Stimulated activated CD4-positive, alpha-beta T cell treated with anti-CD3 and anti-CD28 coated beads, Interleukin-2, amount 100 ng/mL, for 24 hours (primary cell): ENCODE measurements at regions not wholly inside any gene's neighbourhood (a gene's known extent, or its start where the extent isn't known, plus 50 kb on each side); places are given as distances from the start of the nearest gene placed in this dataset.

Source experiments
- DNase-seq, 2 donors: peaks; one replicate each; pipeline ENCODE4 v3.0.0-alpha.2; 2020

GRCh38 chr17:36761203-36761950, 160.0 kb downstream of the MRM1 start:
- DNase-seq, result no peak

- no peak for DNase-seq
Measured at GRCh38 chr17:36765436-36766043, 164.2 kb downstream of the MRM1 start.

- DNase-seq, result no peak
Measured at GRCh38 chr17:36768394-36768793, 167.0 kb downstream of the MRM1 start.

- DNase-seq, result no peak
Measured at GRCh38 chr17:36773039-36773438, 164.2 kb upstream of the LHX1 start.

GRCh38 chr17:36777118-36777517, 160.2 kb upstream of the LHX1 start:
- no peak for DNase-seq

- no peak for DNase-seq
Measured at GRCh38 chr17:36778448-36778847, 158.8 kb upstream of the LHX1 start.

GRCh38 chr17:36779550-36779949, 157.7 kb upstream of the LHX1 start:
- DNase-seq, result no peak

GRCh38 chr17:36784633-36785032, 152.6 kb upstream of the LHX1 start:
- DNase-seq, result no peak

- no peak for DNase-seq
Measured at GRCh38 chr17:36786867-36787266, 150.4 kb upstream of the LHX1 start.

GRCh38 chr17:36791150-36791941, 145.9 kb upstream of the LHX1 start:
- DNase-seq, result no peak

- DNase-seq, result no peak
Measured at GRCh38 chr17:36791942-36792475, 145.3 kb upstream of the LHX1 start.

GRCh38 chr17:36792849-36793248, 144.4 kb upstream of the LHX1 start:
- DNase-seq, result no peak

GRCh38 chr17:36793976-36794375, 143.3 kb upstream of the LHX1 start:
- DNase-seq, result no peak

- no peak for DNase-seq
Measured at GRCh38 chr17:36807496-36808179, 129.6 kb upstream of the LHX1 start.

GRCh38 chr17:36808180-36808661, 129.1 kb upstream of the LHX1 start:
- no peak for DNase-seq

- no peak for DNase-seq
Measured at GRCh38 chr17:36812762-36813161, 124.5 kb upstream of the LHX1 start.

- no peak for DNase-seq
Measured at GRCh38 chr17:36813357-36813756, 123.9 kb upstream of the LHX1 start.

GRCh38 chr17:36813957-36814563, 123.2 kb upstream of the LHX1 start:
- no peak for DNase-seq

GRCh38 chr17:36814958-36815357, 122.3 kb upstream of the LHX1 start:
- DNase-seq, result no peak

GRCh38 chr17:36816214-36816906, 120.9 kb upstream of the LHX1 start:
- no peak for DNase-seq

GRCh38 chr17:36816907-36817288, 120.4 kb upstream of the LHX1 start:
- DNase-seq, result no peak
